ENCODE measurements at regions not wholly inside any gene's neighbourhood (a gene's known extent, or its start where the extent isn't known, plus 50 kb on each side); places are given as distances from the start of the nearest gene placed in this dataset.

DNA sequence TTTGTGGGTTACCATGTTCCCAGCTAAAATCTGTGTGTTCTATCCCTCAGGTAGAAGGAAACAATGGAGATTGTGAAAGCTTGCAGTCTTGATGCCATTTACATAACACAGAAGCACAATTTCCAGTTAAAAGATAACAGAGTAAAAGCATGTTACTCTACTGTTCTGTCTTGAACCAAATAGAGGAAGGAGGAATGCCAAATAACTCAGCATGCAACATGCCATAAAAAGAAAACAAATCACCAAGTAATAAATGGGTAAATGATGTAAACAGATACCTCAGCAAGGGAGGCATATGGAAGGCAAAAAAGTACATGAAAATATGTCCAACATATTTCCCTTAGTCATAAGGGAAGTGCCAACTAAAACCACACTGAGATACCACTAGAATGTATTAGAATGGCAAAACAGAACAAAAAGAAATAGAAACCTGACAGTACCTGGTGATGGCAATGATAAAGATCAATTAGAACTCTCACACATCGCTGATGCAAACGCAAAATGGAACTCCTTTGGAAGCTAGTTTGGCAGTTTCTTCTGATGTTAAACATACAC lies 502.6 kb upstream of the HS3ST1 start:
- DNase-seq (ENCODE audit: low spot score): no peak
- Histone ChIP-seq H3K27ac (no peak overlapping the region), H3K4me3 (no peak overlapping the region)
- TF ChIP-seq, protein P1, sequence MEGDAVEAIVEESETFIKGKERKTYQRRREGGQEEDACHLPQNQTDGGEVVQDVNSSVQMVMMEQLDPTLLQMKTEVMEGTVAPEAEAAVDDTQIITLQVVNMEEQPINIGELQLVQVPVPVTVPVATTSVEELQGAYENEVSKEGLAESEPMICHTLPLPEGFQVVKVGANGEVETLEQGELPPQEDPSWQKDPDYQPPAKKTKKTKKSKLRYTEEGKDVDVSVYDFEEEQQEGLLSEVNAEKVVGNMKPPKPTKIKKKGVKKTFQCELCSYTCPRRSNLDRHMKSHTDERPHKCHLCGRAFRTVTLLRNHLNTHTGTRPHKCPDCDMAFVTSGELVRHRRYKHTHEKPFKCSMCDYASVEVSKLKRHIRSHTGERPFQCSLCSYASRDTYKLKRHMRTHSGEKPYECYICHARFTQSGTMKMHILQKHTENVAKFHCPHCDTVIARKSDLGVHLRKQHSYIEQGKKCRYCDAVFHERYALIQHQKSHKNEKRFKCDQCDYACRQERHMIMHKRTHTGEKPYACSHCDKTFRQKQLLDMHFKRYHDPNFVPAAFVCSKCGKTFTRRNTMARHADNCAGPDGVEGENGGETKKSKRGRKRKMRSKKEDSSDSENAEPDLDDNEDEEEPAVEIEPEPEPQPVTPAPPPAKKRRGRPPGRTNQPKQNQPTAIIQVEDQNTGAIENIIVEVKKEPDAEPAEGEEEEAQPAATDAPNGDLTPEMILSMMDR (IDR thresholded peaks at IDR 0.05): no peak

DNA sequence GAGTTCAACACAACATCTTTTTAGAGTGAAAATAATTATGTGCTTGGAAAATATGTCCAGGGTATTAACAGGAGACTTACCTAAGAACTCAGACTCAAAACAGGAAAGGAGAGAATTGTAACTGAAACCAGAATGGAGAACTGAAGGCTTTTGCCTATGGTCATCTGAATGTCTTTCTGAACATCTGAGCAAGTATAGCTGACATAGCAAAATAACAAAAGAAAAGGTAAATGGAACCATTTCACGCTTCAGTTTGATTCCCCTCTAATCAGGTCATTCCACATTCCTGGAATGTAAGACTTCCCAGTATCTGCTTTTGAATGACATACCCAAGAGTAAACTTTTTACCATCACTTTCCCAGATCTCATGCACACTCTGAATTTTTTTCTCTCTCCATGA lies 500.4 kb upstream of the HS3ST1 start:
- TF ChIP-seq, protein P1 (IDR thresholded peaks at IDR 0.05): no peak
- H3K27ac ChIP-seq: no peak overlapping the region
- no peak for DNase-seq (ENCODE audit: low spot score)

DNA sequence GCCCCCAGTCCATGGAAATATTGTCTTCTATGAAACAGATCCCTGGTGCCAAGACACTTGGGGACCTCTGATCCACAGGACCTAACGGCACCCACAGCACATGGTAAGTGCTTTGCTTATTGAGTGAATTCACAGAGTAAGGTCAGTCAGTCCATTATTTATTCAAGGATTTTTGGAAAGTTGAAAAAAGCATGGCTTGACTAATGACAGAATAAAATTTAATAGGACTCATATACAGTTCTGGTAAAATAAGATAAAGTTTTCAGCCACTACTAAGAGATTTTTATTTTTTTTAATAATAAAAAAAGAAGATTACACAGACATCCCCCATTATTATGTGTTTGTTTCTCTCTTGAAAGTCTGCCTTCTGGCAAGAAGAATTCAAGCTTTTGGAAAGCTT lies 490.6 kb upstream of the HS3ST1 start:
- TF ChIP-seq, protein P1 (IDR thresholded peaks at IDR 0.05): no peak
- no peak overlapping the region for H3K27ac ChIP-seq
- no peak for DNase-seq (ENCODE audit: low spot score)
- H3K4me3 ChIP-seq: no peak overlapping the region

More for the DNA sequence above, 500.4 kb upstream of the HS3ST1 start:
- H3K4me3 ChIP-seq: no peak overlapping the region

DNA sequence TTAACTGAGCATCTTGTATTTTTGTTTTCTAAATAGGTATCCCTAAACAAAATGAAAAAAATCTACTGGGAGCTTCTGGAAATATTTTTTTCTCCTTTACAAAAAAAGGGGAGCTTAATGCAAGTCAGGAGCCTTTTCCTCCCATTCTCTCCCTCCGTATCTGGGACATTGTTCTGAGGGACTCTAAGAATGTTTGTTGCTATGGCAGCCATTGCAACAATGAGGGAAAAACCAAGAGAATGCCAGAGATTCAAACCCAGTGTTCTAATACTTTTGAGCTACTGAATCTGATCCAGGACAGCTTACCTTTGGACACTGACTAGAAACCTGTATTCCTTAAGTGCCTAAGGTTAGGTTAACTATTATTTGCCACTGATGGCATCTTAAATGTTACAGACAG lies 485.7 kb upstream of the HS3ST1 start:
- Histone ChIP-seq H3K4me3 (no peak overlapping the region), H3K27ac (no peak overlapping the region)
- DNase-seq (ENCODE audit: low spot score): no peak
- TF ChIP-seq, protein P1 (IDR thresholded peaks at IDR 0.05): no peak

DNA sequence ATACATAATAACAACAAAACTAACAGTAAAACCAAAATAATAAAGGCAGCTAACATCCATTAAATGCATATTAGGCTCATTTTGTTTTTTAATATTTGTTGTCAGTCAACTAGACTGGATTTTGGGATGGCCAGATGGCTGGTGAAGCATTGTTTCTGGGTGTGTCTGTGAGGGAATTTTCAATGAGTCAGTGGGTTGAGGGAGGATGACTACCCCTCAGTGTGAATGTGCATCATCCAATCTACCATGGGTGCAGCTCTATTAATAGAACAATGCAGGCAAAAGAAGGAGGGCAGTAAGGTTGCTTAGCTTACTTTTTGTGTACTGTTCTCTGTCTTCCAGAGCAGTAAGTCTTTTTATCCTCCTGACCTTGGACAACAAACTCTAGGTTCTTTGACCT lies 484.2 kb upstream of the HS3ST1 start:
- TF ChIP-seq, protein P1 (IDR thresholded peaks at IDR 0.05): no peak
- DNase-seq (ENCODE audit: low spot score): no peak
- Histone ChIP-seq H3K27ac (no peak overlapping the region), H3K4me3 (no peak overlapping the region)

DNA sequence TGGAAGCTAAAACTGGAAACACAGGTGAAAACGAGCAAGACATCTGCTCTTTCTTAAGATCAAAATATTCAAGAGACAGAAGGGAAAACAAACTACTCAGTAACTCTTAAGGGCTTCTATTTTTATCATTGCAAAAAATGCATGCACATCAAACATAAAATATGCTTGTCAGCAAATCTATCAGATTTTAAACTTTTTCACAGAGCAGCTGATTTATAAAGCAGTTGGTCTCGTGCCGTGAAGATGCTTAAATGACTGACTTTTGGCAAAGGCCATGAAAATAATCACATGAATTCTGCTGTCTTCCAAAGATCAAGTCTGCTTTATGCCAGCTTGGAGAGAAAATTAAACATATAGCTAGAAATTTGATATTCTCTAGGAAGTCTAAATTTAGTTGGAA lies 482.1 kb upstream of the HS3ST1 start:
- TF ChIP-seq, protein P1 (IDR thresholded peaks at IDR 0.05): no peak
- no peak overlapping the region for H3K27ac ChIP-seq
- no peak overlapping the region for H3K4me3 ChIP-seq
- no peak for DNase-seq (ENCODE audit: low spot score)

DNA sequence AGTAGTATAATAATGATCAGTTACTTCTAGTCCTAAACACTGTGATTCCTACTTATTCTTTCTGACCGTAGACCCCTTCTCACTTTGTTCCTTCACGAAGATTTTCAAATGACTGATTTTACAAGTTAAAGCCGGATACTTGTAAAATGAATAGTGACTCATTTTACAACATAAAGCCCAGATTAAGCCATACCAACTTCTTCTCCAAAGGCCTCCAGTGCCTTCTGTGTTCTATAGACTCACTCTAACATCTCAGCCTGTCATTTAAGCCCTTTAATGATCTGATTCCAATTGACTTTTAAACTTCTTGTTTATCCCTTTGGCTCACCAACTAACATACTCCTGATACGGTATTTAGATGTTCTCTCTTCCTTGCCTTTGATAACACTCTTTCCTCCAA lies 480.0 kb upstream of the HS3ST1 start:
- H3K27ac ChIP-seq: no peak overlapping the region
- TF ChIP-seq, protein P1 (IDR thresholded peaks at IDR 0.05): no peak
- no peak overlapping the region for H3K4me3 ChIP-seq
- DNase-seq (ENCODE audit: low spot score): no peak
